ENCODE measurements at regions not wholly inside any gene's neighbourhood (a gene's known extent, or its start where the extent isn't known, plus 50 kb on each side); places are given as distances from the start of the nearest gene placed in this dataset.
A peak's percentile ranks its signal among the peaks of the same experiment; 100 is the strongest.
"Not testable (repeated sequence)": the region's sequence is repeated elsewhere in the genome, so short reads cannot be mapped to it uniquely, and the experiment has no call there.

- no peak for DNase-seq
Measured at GRCh38 chr2:83959266-83959665, 499.8 kb downstream of the SUCLG1 start.

- DNase-seq, result no peak
Measured at GRCh38 chr2:83956991-83957390, 502.1 kb downstream of the SUCLG1 start.

- DNase-seq, result no peak
Measured at GRCh38 chr2:83953697-83954096, 505.4 kb downstream of the SUCLG1 start.

- no peak for DNase-seq
Measured at GRCh38 chr2:83951378-83951947, 507.6 kb downstream of the SUCLG1 start.

GRCh38 chr2:83949361-83949760 is 509.7 kb downstream of the SUCLG1 start:
- DNase-seq, result no peak

GRCh38 chr2:83944191-83944590 is 514.9 kb downstream of the SUCLG1 start:
- DNase-seq, result no peak

- DNase-seq, result no peak
Measured at GRCh38 chr2:83943265-83943664, 515.8 kb downstream of the SUCLG1 start.

- DNase-seq, result peak; percentile 46
Measured at GRCh38 chr2:83941886-83942285, 517.2 kb downstream of the SUCLG1 start.

GRCh38 chr2:83933749-83934148 is 525.3 kb downstream of the SUCLG1 start:
- no peak for DNase-seq

- no peak for DNase-seq
Measured at GRCh38 chr2:83923531-83923930, 535.5 kb downstream of the SUCLG1 start.

GRCh38 chr2:83916559-83916958 is 542.5 kb downstream of the SUCLG1 start:
- no peak for DNase-seq

- DNase-seq, result no peak
Measured at GRCh38 chr2:83915381-83915780, 543.7 kb downstream of the SUCLG1 start.

- no peak for DNase-seq
Measured at GRCh38 chr2:83908750-83909149, 550.3 kb downstream of the SUCLG1 start.

GRCh38 chr2:83901317-83901716 is 557.8 kb downstream of the SUCLG1 start:
- DNase-seq, result no peak

- DNase-seq, result no peak
Measured at GRCh38 chr2:83900862-83901261, 558.2 kb downstream of the SUCLG1 start.

- no peak for DNase-seq
Measured at GRCh38 chr2:83899271-83899670, 559.8 kb downstream of the SUCLG1 start.

- no peak for DNase-seq
Measured at GRCh38 chr2:83894976-83895375, 564.1 kb downstream of the SUCLG1 start.

GRCh38 chr2:83887757-83888156 is 571.3 kb downstream of the SUCLG1 start:
- DNase-seq, result no peak

- no peak for DNase-seq
Measured at GRCh38 chr2:83879127-83879526, 580.0 kb downstream of the SUCLG1 start.

- not testable (repeated sequence) for DNase-seq
Measured at GRCh38 chr2:83877261-83877660, 581.8 kb downstream of the SUCLG1 start.

GRCh38 chr2:83874712-83875430 is 584.2 kb downstream of the SUCLG1 start:
- no peak for DNase-seq

GRCh38 chr2:83874066-83874465 is 585.0 kb downstream of the SUCLG1 start:
- no peak for DNase-seq

GRCh38 chr2:83873110-83873509 is 586.0 kb downstream of the SUCLG1 start:
- DNase-seq, result no peak

- DNase-seq, result no peak
Measured at GRCh38 chr2:83866211-83866610, 592.9 kb downstream of the SUCLG1 start.

- DNase-seq, result no peak
Measured at GRCh38 chr2:83862600-83862999, 596.5 kb downstream of the SUCLG1 start.
